ENCODE measurements at regions not wholly inside any gene's neighbourhood (a gene's known extent, or its start where the extent isn't known, plus 50 kb on each side); places are given as distances from the start of the nearest gene placed in this dataset.

DNA sequence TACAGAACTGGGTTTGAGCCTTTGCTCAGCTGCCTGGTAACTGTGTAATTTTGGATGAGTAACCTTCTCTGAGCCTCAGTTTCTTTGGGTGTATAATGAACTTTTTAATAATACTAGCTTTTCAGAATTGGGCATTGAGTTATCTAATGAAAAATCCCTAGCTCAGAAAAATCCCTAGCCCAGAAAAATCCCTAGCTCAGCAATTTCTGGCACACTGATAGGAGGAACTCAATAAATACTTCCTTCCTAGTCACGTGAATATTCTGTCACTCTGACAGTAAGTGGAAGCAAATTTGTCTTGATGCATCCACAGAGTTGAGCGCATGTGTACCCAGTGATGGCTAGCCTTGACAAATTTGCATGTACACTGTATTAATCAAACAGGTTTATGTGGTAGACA is 817.6 kb downstream of the XPNPEP1 start:
- Histone ChIP-seq H3K36me3 (no peaks in the 10 kb centered on the region), H3K4me3 (no peak overlapping the region), H3K4me1 (ENCODE audit: control insufficient read depth in 1 of 2, low read depth in 2 of 2) (no peaks in the 10 kb centered on the region), H3K27ac (no peak overlapping the region), H3K27me3 (replicated peaks; ENCODE audit: insufficient read depth) (no peaks in the 10 kb centered on the region), H3K9me3 (no peaks in the 10 kb centered on the region)
- no peak for ATAC-seq (ENCODE audit: insufficient number of reproducible peaks, low FRiP score, low read depth)
- TF ChIP-seq, protein P1, sequence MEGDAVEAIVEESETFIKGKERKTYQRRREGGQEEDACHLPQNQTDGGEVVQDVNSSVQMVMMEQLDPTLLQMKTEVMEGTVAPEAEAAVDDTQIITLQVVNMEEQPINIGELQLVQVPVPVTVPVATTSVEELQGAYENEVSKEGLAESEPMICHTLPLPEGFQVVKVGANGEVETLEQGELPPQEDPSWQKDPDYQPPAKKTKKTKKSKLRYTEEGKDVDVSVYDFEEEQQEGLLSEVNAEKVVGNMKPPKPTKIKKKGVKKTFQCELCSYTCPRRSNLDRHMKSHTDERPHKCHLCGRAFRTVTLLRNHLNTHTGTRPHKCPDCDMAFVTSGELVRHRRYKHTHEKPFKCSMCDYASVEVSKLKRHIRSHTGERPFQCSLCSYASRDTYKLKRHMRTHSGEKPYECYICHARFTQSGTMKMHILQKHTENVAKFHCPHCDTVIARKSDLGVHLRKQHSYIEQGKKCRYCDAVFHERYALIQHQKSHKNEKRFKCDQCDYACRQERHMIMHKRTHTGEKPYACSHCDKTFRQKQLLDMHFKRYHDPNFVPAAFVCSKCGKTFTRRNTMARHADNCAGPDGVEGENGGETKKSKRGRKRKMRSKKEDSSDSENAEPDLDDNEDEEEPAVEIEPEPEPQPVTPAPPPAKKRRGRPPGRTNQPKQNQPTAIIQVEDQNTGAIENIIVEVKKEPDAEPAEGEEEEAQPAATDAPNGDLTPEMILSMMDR (IDR thresholded peaks at IDR 0.05), result no peak
- DNase-seq (ENCODE audit: low spot score), result no peak

DNA sequence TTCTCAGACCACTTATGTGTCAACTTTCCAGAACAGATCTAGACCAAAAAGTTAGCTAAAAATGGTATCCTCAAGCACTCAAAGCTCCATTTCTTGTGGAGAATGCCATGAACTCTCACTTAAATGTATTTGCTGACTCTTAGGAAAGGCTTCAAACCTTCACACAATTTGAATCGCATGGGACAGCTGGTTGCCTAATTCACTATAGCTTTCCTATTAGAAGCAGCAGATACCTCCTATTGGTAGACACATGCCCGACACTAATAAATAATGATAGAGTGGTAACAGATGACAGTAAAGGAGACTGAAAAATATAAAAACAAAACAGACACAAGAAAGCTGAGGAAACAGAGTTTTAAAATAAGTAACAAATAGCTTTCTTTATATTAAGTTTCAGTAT is 818.5 kb downstream of the XPNPEP1 start:
- ATAC-seq (ENCODE audit: insufficient number of reproducible peaks, low FRiP score, low read depth), result no peak

DNA sequence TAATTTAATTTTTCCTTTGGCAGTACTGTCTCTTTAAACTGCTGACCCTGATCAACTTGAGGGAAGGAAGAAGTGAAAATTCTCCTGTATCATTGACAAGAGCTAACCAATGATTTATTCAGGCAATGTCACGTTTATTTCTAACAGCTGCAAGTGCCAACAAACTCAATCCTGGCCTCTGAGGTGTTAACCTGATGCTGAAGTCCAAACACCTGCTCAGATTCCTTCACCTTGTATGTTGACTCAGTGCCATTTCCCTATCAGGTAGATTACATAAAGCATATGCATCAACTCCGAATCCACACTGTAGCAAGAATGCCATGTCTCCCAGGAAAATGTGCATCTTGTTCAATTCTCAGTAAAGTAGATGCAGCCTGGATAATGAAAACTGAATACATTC is 820.0 kb downstream of the XPNPEP1 start:
- Histone ChIP-seq H3K4me1 (ENCODE audit: control insufficient read depth in 1 of 2, low read depth in 2 of 2) (no peaks in the 10 kb centered on the region), H3K4me3 (no peak overlapping the region), H3K27ac (no peak overlapping the region), H3K36me3 (no peaks in the 10 kb centered on the region), H3K9me3 (no peaks in the 10 kb centered on the region), H3K27me3 (replicated peaks; ENCODE audit: insufficient read depth) (no peaks in the 10 kb centered on the region)
- no peak for DNase-seq (ENCODE audit: low spot score)
- TF ChIP-seq, protein P1 (IDR thresholded peaks at IDR 0.05), result no peak
- no peak for ATAC-seq (ENCODE audit: insufficient number of reproducible peaks, low FRiP score, low read depth)

More for the DNA sequence above, 818.5 kb downstream of the XPNPEP1 start:
- Histone ChIP-seq H3K27ac (no peak overlapping the region), H3K36me3 (no peaks in the 10 kb centered on the region), H3K27me3 (replicated peaks; ENCODE audit: insufficient read depth) (no peaks in the 10 kb centered on the region), H3K9me3 (no peaks in the 10 kb centered on the region), H3K4me3 (no peak overlapping the region), H3K4me1 (ENCODE audit: control insufficient read depth in 1 of 2, low read depth in 2 of 2) (no peaks in the 10 kb centered on the region)
- DNase-seq (ENCODE audit: low spot score), result no peak
- TF ChIP-seq, protein P1 (IDR thresholded peaks at IDR 0.05), result no peak

DNA sequence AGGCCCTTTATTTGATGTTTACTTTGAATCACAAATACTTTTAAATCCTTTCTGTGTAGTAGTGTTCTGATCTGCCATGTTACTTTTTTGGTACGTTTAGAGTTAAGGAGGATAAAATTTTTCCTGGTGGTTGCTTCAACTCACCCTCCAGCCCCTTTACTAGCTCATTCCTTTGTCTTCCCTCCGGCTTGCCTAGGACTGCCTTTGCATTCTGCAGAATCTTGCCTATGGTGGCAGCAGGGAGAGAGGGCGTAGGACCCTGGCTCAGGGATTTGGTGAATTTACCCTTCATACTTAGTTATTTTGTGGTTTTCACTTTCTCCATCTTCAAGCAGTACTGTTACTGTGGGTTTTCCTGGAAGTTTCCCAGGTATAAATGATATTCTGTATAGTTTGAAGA is 833.5 kb downstream of the XPNPEP1 start:
- Histone ChIP-seq H3K9me3 (no peaks in the 10 kb centered on the region), H3K27ac (no peak overlapping the region), H3K36me3 (no peaks in the 10 kb centered on the region), H3K4me1 (ENCODE audit: control insufficient read depth in 1 of 2, low read depth in 2 of 2) (no peaks in the 10 kb centered on the region), H3K4me3 (no peak overlapping the region), H3K27me3 (replicated peaks; ENCODE audit: insufficient read depth) (no peaks in the 10 kb centered on the region)
- ATAC-seq (ENCODE audit: insufficient number of reproducible peaks, low FRiP score, low read depth) (no peak), DNase-seq (ENCODE audit: low spot score) (no peak)
- TF ChIP-seq, protein P1 (IDR thresholded peaks at IDR 0.05), result no peak

DNA sequence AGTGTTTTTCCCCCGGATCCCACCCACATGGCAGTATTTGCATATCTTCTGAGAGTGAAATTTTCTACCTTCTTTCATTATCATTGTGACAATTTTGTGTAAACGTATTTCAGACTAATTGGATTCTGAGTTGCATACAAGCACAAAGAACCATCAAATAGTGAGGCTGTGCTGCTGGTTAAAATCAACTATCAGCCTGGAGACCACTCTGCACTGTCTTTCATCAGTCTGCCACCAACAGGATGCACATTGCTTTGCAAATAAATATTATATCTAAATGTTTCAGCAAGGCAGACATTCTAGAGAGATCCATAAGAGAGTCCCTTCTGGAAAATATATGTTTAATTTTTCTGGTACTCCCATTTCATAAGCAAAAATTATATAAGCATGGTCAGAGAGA is 851.8 kb downstream of the XPNPEP1 start:
- Histone ChIP-seq H3K27me3 (replicated peaks; ENCODE audit: insufficient read depth) (no peaks in the 10 kb centered on the region), H3K4me1 (ENCODE audit: control insufficient read depth in 1 of 2, low read depth in 2 of 2) (no peaks in the 10 kb centered on the region), H3K27ac (no peak overlapping the region), H3K36me3 (no peaks in the 10 kb centered on the region), H3K9me3 (no peaks in the 10 kb centered on the region), H3K4me3 (no peak overlapping the region)
- TF ChIP-seq, protein P1 (IDR thresholded peaks at IDR 0.05), result no peak
- ATAC-seq (ENCODE audit: insufficient number of reproducible peaks, low FRiP score, low read depth) (no peak), DNase-seq (ENCODE audit: low spot score) (no peak)
